Activated CD4-positive, alpha-beta T cell treated with anti-CD3 and anti-CD28 coated beads, Interleukin-2, Interleukin-4, amounts not matched to agents 100 ng/mL and 50 ng/mL, durations not matched to agents 16 hours and 8 hours (primary cell): ENCODE measurements at regions not wholly inside any gene's neighbourhood (a gene's known extent, or its start where the extent isn't known, plus 50 kb on each side); places are given as distances from the start of the nearest gene placed in this dataset.

Experiments used
- DNase-seq: peaks from one replicate; pipeline ENCODE4 v3.0.0-alpha.2; 2020; ENCODE audit warnings: low spot score

DNA sequence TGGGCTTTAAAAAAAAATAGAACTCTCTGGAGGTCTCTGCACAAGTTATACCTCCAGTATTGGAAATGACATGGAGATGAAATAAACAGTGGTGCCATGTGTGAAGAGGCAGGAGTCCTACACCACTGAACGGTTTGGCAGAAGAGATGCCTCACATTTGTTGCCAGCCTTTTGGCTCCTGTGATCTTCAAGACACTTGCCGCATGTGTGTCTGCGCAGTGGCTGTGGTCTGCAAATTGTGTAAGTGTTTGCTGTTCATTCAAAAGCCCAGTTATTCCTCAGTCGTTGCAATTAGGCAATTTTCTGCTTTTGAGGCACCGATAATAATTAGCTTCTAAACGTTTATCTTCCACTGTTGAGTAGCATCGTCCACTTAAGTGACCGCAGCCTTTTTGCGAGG lies 319.1 kb downstream of the BRD1 start:
- DNase-seq = no peak

DNA sequence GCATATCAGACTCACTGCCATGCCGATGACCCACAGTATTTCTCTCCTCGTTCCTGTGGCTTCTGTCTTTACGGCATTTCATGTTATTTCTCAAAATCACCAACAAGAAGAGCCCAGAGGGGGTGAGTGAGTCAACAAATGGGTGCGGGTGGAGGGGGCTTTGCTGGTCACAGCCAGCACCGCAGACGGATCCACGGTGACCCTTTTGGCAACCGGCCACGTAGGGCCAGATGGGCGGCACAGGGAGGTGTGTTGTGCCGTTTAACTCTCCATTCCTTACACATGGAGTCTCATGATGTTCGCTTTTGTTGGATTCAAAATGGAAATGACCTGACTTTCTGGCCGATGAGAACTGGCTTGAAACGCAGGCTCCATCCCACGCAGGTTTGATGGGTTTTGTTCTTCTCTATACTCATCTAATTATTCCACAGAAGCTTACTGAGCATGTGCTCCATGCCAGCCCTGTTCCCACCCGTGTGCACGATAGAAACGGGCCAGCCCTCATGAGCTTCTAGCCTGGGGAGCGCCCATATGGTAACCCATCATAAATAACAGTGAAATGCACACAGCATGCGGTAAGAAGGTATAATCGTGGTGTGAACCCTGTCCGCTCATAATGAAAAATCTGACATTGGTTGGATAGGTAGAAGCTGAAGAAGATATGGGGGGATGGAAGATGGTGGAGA lies 319.9 kb downstream of the BRD1 start:
- DNase-seq = no peak

DNA sequence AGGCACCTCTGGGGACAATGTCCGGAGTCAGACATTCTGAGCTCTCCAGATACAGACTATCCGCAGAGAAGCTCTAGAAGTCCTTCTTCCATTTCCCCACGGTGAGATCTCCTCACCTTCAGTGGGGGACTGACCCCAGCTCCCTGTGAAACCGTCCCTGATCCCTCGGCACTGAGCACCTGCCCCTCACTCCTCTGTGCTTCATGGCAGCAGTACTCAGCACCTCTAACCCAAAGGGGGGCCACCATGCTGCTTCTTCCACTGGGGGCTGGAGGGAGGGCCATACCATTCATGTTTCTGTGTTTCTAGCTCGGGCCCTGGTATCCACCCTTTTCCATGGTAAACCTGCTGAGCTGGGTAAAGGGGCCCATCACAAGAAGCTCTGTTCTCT lies 321.7 kb downstream of the BRD1 start:
- no peak for DNase-seq

DNA sequence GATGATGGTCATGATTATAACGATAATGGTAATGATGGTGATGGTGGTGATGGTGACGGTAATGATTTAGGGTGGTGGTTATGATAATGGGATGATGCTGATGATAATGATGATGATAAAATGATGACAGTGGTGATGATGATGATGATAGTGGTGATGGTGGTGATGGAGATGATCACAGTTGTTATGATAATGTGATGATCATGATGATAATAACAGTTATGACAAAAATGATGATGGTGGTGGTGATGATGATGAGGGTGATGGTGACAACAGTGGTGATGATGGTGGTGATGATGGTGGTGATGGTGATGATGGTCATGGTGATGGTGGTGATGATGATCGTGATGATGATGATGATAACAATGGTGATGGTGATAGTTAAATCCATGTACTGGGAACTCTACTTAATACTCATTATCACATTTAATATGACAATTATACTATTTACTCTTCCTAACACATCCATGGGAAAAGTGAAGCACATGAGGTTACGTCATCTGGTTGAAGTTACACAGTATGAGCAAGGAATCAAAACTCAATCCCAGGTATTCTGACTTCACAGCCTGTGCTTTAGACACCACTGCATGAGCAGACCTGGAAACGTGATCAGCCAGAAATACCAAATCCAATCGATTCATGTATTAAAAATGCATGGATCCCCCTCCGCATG lies 322.2 kb downstream of the BRD1 start:
- no peak for DNase-seq

DNA sequence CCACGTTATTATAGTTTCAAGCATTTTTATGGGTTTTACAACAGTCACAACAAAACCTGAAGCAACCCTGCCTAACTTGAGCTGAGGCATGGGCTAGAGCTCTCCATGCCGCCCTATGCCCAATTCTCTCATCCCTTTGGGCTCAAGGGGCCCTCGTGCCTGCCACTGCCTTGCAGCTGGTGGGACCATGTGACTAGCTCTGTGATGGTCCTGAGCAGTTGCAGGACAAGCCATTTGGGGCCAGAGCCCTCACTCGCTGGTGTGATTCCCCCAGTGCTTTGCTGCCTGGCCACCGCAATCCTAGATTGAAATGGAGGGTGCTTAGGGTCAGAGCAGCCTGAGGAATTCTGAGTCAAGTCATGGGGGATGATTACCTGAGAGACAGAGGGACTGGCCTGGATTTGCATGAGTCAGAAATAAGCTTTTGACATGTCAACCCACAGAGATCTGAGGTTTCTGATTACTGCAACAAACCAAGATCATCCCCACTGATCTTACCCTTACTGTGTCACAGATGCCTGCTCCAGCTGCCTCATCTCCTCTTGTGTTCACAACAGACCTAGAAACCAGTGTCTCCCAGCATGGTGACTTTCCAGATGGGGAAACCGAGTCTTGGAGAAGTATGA lies 323.7 kb downstream of the BRD1 start:
- no peak for DNase-seq

DNA sequence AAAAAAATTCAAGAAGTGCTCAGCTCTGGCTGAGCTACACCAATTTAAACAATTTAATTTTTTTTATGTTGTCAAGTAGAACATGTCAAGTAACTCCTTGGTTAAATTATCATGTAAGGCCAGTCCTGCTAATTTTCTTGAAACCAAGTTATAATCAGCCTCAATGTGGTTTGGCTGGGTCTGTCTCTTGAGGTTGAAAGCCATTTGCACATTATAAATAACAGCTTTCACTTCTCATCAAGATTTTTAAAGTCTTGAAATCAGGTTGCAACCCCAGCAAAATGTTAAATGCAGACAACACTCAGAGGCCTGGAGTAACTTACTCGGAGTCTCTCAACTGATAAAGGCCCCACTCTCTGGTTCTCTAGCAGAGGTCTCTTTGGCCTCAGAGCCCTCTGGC lies 324.4 kb downstream of the BRD1 start:
- no peak for DNase-seq

DNA sequence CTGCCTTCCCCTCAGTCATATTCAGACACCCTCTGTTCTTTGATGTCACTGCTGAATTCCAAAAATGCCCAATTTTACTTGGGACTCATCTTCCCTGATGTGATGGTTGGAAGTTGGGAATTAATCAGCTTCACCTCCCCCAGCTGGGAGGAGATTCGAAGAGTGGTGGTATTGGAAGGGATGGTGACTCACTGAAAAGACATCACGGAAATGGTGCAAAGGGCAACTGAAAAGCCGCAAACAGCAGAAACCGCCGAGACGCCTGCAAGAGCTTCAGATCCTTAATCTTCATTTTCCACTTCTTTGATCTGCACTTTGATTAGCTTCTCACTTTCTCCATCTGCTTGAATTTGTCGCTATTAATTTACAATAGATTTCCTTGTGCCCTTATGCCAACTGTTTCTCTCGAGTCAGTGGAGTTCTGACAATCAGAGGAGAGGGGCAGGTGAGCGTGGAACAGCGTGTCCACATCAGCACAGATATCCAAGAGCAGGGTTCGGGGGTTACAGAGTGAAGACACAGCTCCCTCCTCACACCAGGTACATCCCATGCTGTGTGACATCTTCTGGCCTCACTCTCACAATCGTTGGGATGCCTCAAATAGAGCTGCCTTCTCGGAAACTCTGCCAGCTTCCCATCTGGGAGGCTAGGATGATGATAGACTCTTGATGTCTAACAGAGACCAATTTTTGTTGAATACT lies 325.4 kb downstream of the BRD1 start:
- no peak for DNase-seq

DNA sequence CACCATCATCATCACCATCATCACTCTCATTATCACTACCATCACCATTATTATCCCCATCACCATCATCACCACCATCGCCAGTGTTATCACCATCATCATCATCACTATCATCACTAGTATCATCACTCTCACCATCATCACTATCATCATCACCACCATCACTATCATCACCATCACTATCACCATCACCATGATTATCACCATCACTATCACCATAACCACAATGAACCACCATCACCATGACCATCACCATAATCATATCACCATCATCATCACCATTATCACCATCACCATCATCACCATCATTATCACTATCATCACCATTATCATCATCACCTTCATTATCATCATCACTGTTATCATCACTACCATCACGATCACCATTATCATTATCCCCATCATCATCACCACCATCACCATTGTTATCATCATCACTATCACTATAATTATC lies 326.7 kb downstream of the BRD1 start:
- DNase-seq = no peak

DNA sequence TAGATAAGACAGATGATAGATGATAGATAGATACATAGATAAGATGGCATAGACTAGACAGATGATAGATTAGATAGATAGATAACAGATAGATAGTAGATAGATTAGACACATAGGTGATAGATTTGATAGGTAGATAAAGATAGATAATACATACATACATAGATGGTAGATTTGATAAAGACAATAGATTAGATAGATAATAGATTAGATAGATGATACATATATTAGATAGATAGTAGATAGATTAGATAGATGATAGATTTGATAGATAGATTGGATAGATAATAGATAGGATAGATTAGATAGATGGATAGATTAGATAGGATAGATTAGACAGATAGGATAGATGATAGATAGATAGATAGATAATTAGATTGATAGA lies 327.6 kb downstream of the BRD1 start:
- no peak for DNase-seq

DNA sequence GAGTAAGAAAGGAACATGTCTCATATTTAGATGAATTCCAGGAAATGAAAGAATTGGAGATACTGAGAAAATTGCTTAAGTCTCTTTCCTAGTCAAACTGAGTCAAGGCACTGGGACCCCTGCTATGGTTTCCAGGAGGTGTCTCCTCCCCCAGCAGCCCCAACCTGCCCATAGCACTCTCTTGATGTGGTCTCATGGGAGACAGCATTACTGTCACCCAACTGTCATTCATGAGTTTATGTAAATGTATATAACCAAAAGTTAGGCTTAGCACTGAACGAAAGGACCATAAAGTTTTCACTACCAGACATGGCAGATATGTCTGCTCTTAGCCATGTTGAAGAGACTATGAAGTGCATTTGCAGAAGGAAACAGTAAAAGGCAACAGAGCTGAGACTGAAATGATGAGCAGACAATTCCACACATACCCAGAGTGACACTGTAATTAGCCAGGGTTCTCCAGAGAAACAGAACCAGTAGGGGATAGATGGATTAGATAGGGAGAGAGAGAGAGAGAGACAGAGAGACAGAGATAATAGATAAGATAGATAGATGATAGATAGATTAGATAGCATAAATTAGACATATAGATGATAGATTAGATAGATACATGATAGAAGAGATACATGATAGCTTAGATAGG lies 328.1 kb downstream of the BRD1 start:
- DNase-seq = no peak

GRCh38 chr22:49497266-49497665 lies 330.4 kb downstream of the BRD1 start:
- DNase-seq = no peak

- DNase-seq = no peak
Observed at GRCh38 chr22:49494555-49494954, 333.1 kb downstream of the BRD1 start.

DNA sequence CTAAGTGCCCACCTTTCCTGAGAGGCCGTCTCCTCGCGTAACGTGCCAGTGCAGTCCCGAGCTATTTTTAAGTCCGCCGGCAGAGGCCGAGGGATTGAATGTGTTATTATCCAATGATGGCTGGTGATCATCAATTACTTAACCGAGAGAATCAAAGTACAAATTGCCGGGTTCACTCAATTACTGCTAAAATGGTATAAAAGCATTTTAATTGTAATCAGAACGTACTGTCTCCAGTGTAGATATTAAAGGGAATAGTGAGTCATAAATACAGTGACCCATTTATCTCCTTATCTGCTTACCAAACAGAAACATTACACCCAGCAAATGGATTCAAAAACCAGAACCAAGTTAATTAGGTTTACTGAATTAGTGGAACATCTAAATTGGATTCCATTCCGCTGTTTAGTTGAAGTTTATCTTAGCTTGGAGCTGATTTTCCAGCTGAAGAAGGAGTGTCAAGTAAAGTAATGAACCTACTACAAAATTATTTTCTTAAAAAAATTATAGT lies 334.9 kb downstream of the BRD1 start:
- no peak for DNase-seq

- no peak for DNase-seq
Observed at GRCh38 chr22:49492308-49492707, 335.4 kb downstream of the BRD1 start.

DNA sequence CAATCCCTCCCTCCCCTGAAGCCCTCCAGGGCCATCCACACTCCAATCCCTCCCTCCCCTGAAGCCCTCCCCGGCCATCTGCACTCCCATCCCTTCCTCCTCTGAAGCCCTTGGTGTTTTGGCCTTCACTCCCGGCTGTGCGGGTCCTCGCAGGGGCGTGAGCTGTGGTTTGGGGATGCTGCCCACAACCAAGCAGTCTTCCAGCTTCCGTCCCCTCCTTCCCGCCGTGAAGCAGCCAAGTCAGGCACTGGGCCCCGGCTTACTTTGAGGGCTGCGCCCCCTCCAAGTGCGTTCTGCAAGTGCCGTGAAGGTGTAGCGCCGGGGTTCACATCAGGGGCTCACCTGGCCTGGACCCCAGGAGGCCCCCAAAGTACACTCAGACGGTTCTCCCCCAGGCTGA lies 335.9 kb downstream of the BRD1 start:
- DNase-seq = no peak

- no peak for DNase-seq
Observed at GRCh38 chr22:49491221-49491635, 336.4 kb downstream of the BRD1 start.

DNA sequence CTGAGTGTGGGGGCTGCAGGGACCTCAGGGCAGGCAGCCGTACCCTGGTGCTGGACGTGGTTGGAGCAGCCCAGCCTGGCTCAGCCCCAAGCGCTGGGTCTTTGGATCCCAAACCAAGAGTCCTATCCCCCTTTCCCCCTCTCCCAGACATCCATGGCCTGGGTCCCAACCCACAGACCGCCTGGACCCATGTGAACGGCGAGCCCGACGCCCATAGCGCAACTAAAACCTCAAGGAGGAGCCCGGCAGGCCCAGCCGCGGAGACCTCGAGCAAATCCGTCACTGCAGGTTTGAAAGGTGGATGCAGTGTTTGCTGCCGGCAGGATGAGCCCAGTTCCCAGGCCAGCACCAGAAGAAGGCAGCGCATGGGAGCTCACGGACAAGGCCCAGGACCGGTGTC lies 337.0 kb downstream of the BRD1 start:
- no peak for DNase-seq

- no peak for DNase-seq
Observed at GRCh38 chr22:49489821-49490220, 337.9 kb downstream of the BRD1 start.

DNA sequence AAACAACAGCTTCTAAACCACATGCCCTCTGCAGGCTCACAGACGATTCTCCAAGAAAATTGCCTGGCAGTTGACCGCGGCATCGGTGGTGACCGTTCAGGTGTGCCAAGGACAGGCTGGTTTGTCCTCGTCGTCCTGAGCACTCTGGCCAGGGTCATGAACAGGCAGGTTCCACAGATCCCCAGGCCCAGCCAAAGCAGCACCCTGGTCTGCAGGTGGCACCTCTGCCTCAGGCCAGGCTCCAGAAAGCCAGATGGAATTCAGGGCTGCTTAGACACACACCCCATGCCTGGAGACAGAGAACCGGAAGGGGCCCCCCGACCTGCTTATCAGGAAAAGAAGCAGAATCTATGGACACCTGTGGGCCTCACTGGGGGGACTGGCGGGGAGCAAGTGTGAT lies 338.7 kb downstream of the BRD1 start:
- DNase-seq = no peak

GRCh38 chr22:49487950-49488349 lies 339.7 kb downstream of the BRD1 start:
- no peak for DNase-seq

DNA sequence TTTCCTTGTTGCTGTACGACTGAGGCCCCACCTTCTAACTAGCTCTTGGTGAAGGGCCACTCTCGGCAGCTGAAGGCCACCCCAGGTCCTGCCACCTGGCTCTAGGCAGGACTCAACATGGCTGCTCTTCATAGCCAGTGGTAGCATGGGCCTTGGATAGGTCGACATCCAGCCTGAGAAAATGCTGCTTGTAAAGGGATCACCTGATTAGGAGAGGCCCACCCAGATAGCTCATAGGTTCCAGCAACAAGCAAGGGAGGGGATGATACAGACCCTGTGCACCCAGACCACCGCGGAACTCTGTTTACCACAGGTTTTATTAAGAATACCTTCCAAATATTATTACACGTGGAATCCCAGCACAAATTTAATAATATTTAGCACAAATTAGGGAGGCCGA lies 341.4 kb downstream of the BRD1 start:
- no peak for DNase-seq

GRCh38 chr22:49483946-49484345 lies 343.7 kb downstream of the BRD1 start:
- no peak for DNase-seq
